ENCODE measurements at regions not wholly inside any gene's neighbourhood (a gene's known extent, or its start where the extent isn't known, plus 50 kb on each side); places are given as distances from the start of the nearest gene placed in this dataset.
"Not testable (repeated sequence)": the region's sequence is repeated elsewhere in the genome, so short reads cannot be mapped to it uniquely, and the experiment has no call there.

DNA sequence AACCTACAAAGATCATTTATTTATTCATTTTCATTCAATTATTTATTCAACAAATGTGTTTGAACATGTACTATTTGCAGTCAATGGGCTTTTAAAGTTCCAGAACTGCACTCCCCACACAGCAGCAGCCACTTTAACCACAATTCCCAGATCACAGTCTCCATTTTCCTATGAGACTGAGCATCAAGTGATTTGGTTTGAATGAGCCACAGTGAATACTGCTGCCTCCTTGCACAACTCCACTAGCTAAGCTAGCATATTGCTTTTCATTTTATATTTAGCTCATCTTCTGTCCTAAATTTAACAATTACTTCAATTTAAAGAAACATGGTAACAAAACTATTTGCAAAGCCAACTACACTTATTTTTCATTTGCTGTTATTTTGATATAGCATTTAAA, 353.4 kb upstream of the VRK2 start:
- intact Hi-C loops (cut with micrococcal nuclease) = no loop called here

DNA sequence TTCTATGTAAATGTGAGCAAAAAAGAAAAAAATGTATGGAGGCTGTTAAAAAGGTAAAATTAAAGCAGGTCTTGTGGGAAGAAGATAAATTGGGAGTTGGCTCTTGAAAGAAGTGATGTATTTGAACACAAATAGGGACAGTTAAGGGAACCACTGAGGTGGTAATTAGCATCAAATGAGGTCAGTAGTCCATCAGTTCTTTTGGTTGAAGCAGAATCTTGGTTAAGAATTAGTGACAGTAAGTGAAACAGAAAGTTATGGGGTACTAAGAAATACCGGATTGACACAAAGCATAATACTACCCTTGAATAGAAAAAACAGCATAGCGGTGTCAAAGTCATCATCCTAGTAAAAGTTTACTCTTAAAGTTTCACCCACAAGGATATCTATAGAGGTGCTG, 352.6 kb upstream of the VRK2 start:
- intact Hi-C loops (cut with micrococcal nuclease) = no loop called here

DNA sequence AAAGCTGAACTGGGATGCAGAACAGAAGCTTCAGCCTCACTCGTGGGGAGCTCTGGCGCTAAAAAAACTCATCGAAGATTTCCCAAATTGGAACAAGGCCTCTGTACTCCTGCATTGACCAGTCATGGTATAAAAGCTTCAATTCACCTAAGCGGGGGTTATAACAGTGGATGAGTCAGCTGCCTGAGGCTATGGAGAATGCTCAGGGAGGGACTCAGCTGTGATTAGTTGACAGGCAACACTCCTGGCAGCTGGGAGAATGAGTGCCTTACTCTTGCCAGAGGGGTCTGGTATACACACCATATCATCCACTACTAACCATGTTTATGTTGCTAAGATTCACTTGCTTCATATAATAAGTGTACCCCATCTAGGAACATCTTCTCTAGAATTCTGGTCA, 350.6 kb upstream of the VRK2 start:
- intact Hi-C loops (cut with micrococcal nuclease) = no loop called here

DNA sequence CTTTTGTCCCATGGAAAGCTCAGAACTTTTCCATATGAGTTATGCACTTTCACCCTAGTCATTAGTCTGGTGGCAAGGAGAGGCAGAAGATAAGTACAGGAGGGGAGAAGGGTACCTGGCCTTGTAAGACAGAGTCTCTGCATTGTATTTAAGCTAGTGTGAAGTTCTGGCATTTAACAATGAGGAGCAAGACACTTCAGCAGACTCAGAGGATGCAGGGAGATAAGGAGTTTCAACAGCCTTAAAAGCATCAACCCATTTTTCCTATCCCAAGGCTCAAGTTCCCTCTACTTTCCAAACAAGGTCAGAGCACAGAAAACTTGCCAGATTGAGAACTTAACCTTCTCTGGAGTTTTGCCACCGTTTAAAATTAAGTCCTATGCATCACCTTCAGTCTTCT, 348.2 kb upstream of the VRK2 start:
- intact Hi-C loops (cut with micrococcal nuclease) = no loop called here

DNA sequence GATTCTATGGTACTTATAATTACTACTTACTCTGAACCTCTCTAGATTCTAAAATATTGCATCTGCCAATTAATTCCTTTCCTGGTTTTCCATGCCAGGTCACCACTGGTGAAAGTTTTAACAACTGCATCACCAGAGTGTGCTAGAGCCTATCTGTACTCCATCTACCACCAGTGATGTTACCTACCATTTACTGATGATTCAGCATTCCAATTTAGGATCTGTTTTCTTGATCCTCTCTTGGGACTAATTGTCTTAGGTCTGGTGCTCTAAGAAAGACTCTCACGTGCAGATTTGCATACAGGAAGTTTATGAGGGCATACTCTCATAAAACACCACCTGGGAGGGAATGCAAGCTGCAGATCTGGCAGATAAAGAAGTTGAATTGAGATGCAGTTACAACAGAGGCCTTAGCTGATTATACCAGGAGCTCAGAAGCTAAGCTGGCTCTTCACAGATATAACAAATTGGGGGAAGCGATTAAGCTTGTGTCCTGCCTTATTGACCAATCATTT, 347.6 kb upstream of the VRK2 start:
- intact Hi-C loops (cut with micrococcal nuclease) = no loop called here

DNA sequence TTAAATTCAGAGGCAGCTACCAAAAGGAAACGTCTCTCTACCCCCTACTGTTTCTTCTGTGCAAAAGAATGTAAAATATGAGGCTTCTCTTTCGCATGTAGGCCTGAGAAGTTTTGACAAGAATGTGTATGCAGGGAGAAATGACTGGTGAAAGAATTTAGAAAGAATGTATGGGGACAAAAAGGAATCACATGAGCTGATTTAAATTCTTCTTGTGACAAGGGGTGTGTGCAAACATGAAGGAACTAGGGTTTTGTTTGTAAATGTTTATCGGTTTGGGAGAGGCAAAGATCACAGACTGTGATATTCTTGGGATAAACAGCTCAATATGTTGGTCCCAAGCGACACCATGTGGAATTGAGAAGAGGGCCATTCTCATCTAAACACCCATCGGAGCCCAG, 345.2 kb upstream of the VRK2 start:
- intact Hi-C loops (cut with micrococcal nuclease) = no loop called here

DNA sequence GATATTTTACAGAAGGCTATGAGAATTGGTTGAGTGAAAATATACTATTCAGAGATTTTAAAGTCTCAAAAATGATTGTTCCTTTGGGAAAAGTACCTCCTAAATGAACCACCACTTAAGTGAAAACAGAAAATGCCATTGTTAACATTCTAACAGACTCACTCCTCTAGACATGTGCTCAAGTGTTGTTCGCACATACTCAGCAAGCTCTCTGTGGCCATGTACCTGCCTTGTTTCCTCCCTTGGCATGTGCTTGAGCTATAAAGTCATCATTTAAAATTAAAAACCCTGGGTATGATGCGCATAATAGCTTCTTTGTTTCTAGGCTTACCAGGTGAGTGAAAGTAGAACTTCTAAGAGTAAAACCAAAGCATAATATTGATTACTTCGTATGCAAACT, 343.2 kb upstream of the VRK2 start:
- intact Hi-C loops (cut with micrococcal nuclease) = no loop called here

DNA sequence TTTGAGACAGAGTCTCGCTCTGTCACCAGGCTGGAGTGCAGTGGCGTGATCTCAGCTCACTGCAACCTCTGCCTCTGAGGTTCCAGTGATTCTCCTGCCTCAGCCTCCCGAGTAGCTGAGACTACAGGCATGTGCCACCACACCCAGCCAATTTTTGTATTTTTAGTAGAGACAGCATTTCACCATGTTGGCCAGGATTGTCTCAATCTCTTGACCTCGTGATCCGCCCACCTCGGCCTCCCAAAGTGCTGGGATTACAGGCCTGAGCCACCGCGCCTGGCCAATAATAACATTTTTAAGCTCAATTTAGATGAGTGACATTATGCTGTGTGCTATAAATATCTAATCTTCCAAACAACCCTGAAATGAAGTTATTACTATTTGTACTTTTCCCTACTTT, 338.8 kb upstream of the VRK2 start:
- intact Hi-C loops (cut with micrococcal nuclease) = not testable (repeated sequence)

DNA sequence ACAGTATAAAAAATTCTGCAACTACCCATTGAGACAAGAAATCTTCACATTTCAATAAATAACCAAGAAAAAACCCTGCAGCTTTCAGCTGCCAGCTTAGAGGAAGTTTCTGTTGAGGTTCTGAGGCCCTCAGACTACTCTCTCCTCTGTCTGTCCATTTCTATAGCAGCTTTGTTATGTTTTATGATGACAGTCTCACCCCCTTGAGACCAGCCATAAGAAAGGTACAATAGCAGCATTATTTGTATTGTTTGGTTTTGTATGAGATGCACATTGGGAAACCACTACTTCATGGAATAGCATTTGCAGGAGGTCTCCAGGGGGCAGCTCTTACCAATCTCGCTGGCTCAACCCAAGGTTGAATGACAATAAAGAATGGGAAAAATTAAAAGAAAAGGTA, 334.6 kb upstream of the VRK2 start:
- intact Hi-C loops (cut with micrococcal nuclease) = no loop called here

DNA sequence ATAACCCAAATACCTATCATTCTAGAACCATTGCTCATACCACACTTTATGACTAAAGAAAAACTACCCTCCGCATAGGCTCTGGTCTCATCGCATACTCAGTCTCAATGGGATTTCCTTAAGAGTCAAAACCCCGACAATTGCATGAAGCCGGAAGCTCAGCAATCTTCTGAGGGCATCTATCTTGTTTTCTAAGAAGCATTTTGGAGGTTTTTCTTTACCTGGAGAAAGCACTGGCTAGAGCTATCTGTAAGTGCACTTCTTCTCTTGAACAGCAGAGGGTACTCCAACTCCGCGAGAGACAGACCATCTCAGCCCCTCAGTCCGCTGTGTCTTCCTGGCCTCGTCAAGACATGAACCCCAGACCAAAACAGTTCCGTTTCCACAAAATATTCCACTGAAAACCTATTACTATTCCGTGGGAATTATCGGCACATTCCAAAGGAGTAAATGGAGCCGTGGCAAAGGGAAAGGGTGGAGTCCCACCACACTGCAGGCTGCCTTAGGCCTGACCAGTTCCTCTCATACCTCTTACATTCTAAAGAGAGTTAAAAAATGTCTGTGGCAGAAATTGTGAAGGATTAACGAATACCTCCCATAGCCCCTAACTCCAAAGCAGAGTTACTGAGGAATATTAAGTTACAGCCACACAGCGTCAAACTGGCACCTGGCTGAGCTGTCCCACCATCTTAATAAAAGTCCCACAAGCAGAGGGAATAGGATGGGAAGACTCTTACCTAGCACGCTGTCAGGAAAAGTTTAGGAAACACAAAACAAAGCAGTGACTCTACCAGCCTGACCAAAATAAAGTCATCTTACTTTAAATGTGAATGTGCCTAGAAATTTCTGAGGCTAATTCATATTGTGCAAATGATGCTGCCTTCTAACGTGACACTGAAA, 325.6 kb upstream of the VRK2 start:
- intact Hi-C loops (cut with micrococcal nuclease) = no loop called here

DNA sequence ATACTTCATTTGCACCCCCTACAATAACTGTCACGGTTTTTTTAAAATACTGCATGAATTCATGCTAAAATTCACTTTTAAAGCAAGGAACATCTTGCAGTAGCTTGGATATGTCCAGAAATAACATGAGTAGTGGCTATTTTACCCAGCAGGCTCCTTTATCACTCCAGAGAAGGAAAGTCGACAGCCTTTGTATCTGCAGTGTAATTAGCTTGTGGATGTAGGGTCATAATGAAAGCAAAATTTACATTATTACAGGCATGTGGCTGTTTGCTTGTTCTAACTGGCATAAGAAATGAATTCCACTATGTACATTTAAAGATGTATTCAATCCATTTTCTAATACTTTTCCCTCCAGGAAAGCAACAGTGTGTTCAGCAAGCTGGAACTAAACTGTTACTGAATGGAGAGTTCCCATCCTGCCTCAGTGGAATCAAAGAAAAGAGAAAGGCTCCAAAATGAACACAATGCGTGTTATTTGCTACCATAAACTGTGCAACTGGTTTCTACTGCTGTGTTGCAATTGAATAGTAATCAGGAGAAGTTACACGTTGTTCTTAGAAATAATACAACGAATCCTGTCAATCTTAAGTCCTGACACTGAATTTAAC, 321.2 kb upstream of the VRK2 start:
- intact Hi-C loops (cut with micrococcal nuclease) = no loop called here

DNA sequence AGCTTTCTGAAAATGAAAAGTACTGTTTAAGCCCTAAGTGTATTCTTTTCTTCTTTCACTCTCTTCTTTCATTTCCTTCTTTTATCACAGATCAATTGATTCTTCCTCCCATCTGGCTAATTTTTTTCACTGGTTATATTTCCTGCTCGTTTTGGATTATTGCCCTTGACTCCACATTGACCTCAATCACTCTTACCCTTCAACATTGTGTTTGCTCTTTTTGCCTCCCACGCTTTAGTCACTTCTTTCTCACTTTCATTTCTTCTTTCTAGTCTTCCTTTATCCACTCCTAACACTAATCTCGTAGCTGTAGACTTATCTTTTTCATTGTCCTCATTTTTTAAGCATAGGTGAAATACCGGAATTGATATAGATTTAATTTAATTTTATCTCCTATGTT, 320.3 kb upstream of the VRK2 start:
- intact Hi-C loops (cut with micrococcal nuclease) = no loop called here

DNA sequence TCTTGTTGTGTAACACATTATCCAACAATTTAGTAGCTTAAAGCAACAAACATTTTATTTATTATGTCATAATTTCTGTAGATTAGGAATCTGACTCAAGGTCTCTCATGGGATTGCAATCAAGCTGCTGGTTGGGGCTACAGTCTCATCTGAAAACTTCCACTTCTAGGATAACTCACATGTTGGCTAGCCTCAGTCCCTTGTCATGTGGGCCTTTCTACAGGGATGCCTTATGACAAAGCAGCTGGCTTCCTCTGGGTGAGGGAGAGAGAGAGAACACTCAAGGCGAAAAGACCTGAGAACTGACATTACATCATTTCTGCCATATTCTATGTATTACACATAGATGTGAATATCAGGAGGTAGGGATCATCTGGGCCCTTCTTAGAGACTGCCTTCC, 317.9 kb upstream of the VRK2 start:
- intact Hi-C loops (cut with micrococcal nuclease) = no loop called here

DNA sequence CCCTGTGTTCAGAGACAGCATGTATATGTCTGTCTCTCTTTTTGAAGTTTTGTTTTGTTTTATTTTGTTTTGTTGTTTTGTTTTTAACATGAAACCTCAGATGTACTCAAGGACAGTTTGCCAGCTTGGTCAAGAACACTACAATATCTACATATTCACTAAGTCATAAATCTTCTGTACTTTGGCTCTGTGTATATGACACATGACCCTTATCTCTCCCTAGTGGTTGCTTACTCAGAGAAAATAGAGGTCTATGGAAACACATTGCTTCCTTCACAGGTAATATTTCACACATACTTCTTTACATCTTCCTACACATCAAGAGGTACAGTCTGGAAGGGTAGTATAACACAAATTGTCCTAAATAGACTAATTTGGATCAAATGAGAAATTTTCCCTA, 312.6 kb upstream of the VRK2 start:
- intact Hi-C loops (cut with micrococcal nuclease) = no loop called here

DNA sequence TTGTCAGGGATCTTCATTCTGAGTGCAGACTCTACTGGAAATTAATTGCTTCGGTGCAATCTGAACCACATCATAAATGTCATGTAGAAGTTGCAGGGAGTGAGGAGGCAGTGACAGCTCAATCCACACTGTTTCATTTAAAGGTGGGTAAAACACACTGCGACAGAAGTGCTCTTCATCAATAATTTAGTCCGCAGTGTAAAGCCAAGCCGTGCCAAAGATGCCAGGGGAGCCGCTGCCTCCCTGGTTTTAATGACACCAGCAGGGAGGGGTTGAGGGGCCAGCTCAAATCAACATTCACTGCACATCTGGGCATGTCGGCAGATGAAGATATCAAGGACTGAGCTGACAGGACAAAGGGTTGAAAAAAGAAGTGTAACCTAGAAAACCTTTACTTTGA, 305.7 kb upstream of the VRK2 start:
- intact Hi-C loops (cut with micrococcal nuclease) = no loop called here

DNA sequence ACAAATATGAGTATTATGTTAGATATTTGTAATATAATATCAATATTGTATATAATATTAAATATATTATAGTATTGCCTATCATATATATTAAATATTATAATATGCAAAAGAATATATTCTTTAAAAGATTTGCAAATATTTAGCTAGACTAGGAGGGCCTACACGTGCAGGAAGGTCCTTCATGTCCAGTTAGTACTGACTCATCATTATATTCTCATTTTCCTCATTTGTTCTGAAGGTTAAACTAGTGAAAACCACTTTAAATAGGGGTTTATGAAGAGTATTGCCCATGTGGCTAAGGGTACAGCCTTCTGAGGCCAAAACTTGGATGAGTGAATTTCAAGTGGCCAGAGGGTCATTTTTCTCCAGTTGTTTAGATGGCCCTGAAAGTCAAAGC, 293.0 kb upstream of the VRK2 start:
- intact Hi-C loops (cut with micrococcal nuclease) = no loop called here

DNA sequence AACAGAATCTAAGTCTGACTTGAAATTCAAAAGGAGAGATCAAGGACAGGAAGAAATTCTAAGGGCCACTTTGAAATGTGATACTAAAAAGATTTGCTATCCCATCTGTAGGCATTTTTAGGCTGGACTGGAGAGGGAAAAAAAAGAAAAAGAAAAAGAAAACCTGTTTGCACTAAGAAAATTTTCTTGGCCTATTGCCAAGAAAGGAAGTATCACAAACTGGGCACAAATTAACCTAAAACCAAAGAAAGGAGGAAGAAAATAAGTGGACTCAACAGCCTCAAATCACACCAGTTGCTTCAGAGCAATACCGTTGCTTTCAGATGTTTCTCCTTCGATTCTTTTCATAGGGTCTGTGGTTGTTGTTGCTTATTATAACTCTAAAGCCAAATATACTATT, 287.9 kb upstream of the VRK2 start:
- intact Hi-C loops (cut with micrococcal nuclease) = loop anchor here (1.0 to 5.0 kb wide), 2 partner anchors 149 to 690 kb away; no protein-coding TSS in a partner anchor

DNA sequence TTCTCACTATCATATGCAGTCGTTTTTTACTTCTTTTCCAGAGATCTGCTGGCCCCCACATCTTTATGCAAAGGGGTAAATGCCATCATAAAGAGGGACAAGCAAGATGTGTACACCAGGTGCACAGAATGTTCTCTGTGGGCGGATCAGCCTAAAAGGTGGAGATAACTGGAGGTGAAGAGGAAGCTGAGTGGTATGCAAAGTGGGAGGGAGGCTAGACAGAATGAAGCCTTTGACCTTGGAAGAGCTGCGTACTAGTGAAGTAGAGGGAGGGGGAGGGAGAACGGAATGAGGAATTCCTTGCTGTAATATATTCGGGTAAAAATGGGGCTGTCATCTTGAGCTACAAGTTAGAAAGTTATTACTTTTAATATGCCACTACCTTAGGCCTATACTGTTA, 287.5 kb upstream of the VRK2 start:
- intact Hi-C loops (cut with micrococcal nuclease) = loop anchor here (1.0 to 5.0 kb wide), 2 partner anchors 148 to 689 kb away; no protein-coding TSS in a partner anchor

DNA sequence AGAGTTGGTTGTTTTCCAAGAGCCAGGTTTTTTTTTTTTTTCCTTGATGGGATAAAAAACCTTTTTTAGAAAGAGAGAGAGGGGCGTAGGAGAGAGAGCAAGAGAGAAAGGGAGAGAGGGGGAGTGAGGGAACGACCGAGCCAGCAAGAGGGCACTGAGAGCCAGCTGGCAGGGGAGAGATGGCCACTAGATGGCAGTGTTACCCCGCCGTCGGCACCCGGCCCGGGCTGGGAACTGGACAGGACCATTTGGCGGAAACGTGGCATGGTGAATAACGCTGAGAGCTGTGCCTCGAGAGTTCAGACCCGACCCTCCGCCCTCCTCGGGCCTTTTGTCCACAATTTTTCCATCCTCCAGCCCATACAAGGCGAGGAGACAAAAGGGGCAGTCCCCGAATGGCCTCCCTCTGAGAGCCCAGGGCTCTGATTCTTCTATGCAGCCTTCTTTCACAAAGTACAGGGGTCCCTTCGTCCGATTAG, 286.7 kb upstream of the VRK2 start:
- intact Hi-C loops (cut with micrococcal nuclease) = loop anchor here (1.0 to 5.0 kb wide), 2 partner anchors 147 to 688 kb away; no protein-coding TSS in a partner anchor

DNA sequence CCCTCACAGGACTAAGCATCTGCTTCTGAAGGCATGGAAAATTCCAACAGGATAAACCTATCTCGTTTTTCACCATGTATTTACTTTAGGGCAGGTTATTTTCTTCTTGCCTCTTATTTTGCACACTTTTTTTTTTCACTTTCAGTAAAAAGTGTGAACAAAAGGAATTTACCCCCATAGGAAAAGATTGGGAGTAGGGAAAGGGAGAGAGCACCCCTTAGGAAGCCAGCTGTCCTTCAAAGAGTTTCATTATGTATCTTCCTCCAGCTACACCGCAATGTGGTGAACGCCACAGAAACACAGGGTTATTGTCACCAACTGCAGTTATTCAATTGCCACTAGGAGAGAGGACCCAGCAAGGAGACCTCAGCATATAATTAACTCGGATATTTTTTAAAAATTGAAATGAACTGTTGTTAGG, 286.2 kb upstream of the VRK2 start:
- intact Hi-C loops (cut with micrococcal nuclease) = no loop called here

DNA sequence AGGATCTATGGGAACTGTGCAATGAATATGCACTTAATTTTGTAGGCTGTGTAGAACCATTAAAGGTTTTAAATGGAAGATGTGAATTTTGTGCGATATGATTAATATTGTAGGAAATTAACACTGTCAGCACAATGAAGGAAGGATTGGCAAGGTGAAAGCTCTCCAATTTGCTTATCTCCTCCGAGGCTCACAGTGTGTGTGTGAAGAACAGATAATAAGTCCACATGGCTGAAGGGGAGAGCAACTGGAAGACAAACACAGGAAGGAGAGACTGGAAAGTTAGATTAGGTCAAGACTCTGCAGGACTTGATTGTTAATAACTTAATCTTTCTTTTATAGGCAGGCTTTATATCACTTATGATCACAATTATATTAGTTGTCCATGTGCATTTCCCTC, 269.7 kb upstream of the VRK2 start:
- intact Hi-C loops (cut with micrococcal nuclease) = no loop called here

DNA sequence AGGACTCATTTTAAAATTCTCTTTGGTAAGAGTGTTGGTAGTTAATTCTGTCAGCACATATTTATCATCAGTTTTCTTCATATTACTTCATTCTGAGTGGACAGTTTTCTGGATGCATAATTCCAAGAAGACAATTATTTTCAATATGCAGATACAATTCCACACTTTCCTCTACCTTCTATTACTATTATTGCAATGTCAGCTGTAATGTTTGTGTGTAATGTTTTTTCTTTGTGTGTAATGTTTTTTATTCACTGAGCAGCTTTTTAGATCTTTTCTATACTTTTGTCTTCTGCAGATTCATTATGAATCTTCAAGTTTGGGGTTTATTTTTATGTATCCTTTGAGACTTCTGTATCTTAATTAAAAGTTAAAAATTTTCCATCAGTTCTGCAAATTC, 264.0 kb upstream of the VRK2 start:
- intact Hi-C loops (cut with micrococcal nuclease) = no loop called here

DNA sequence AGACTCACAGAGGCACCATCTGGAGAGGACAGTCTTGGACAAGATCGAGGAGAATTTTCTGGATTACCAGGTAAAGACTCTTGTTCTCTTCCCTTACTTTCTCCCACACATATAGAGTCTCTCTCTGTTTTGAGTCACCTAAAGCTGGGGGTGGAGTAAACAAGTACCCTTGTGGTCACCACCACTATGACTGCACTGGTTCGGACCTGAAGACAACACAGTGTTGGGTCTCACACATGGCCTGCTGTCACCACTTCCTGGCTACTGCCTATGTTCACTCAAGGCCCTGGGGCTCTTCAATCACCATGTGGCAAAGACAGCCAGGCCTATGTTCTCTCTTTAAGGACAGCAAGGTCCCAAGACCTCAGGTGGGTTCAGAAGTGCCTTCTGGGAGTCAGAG, 253.3 kb upstream of the VRK2 start:
- intact Hi-C loops (cut with micrococcal nuclease) = no loop called here
